HG02798 (cell line): ENCODE measurements at regions not wholly inside any gene's neighbourhood (a gene's known extent, or its start where the extent isn't known, plus 50 kb on each side); places are given as distances from the start of the nearest gene placed in this dataset.
"Not testable (repeated sequence)": the region's sequence is repeated elsewhere in the genome, so short reads cannot be mapped to it uniquely, and the experiment has no call there.

Experiments
- ATAC-seq: cut with Tn5 transposase; IDR thresholded peaks from one replicate; pipeline ENCODE4 v1.9.1; 2021; ENCODE audit warnings: mild to moderate bottlenecking; ENCODE audit not compliant: unreplicated experiment, poor library complexity

DNA sequence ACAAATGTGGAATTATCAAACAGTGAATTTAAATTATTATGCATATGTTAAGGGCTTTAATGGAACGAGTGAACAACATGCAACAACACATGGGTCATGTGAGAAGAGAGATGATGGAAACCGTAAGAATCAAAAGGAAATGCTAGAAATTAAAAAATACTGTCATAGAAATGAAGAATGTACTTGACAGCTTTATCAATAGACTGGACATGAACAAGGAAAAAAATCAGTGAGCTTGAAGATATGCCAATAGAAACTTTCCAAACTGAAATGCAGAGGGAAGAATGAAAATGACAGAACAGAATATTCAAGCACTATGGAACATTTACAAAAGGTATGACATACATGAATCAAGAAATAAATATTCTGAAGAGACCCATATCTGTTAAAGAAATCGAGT is 117.7 kb upstream of the KCNJ3 start:
- no peak for ATAC-seq

DNA sequence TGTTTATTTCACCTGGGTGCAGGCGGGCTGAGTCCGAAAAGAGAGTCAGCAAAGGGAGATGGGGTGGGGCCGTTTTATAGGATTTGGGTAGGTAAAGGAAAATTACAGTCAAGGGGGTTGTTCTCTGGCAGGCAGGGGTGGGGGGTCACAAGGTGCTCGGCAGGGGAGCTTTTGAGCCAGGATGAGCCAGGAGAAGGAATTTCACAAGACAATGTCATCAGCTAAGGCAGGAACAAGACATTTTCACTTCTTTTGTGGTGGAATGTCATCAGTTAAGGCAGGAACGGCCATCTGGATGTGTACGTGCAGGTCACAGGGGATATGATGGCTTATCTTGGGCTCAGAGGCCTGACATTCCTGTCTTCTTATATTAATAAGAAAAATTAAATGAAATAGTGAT is 115.8 kb upstream of the KCNJ3 start:
- not testable (repeated sequence) for ATAC-seq

GRCh38 chr2:154583274-154583673 is 115.2 kb upstream of the KCNJ3 start:
- not testable (repeated sequence) for ATAC-seq

- no peak for ATAC-seq
These were observed 110.8 kb upstream of the KCNJ3 start for GRCh38 chr2:154587739-154588138.

GRCh38 chr2:154588838-154589237 is 109.7 kb upstream of the KCNJ3 start:
- ATAC-seq, result no peak

DNA sequence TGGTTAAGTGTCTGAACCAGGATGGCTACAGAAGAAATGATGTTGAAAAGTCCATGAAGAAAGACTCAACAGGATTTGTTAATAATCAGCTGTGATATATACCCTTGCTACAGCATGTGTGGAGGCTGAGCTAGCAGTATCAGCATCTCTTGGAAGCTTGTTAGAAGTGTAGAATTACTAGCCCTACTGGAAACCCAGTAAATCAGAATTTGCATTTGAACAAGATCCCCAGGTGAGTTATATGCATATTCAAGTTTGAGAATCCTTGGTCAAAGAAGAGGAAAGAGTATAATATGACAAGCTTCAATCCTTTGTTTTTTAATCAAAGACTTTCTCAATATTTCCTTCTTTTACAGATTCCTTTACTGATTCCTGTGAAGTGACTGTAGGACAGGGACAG is 109.0 kb upstream of the KCNJ3 start:
- no peak for ATAC-seq

DNA sequence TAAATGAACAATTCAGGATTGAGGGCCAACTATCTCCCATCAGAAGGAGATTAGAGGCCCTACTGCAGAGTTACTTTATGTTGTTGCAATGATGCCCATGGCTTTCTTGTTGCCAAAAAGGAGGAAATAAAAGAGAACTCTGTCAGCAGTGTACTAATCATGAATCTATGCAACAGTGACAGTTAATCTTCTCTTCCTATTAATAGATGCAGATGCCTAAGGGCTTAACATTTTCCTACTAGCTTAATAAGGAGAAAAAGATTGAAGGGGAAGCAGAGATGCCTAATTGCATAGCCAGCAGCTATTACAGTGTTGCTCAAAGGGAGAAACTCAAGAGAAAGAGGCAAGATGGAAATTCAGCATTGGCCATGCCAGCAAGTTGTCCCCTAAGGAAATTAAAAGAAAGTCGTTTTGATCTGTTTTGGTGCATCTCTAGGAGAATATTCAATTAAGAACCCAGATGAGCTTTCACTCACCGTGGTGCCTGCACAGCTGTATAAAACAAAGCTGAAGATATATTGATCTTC is 107.1 kb upstream of the KCNJ3 start:
- no peak for ATAC-seq

- no peak for ATAC-seq
These were observed 99.3 kb upstream of the KCNJ3 start for GRCh38 chr2:154599189-154599588.

GRCh38 chr2:154600927-154601494 is 97.5 kb upstream of the KCNJ3 start:
- no peak for ATAC-seq

- ATAC-seq, result no peak
These were observed 94.8 kb upstream of the KCNJ3 start for GRCh38 chr2:154603682-154604081.

- no peak for ATAC-seq
These were observed 90.1 kb upstream of the KCNJ3 start for GRCh38 chr2:154608438-154608837.

DNA sequence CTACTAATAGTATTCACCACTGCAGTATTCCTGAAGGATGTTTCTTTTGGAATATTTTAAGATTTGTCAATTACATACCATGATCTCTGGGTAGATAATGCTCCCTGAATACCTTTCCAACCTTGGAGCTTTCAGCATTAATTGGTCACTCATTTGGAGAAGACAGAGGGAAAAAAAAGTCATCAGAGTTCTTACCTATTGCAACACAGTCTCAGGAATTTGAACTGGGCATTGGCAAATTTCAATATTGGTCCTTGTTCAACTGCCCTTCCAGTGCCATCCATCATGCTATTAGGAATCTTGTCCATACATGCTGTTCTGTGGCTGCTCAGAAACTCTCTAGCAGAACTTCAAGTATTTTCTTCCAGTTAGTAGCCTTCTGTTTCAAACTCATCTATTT is 83.6 kb upstream of the KCNJ3 start:
- ATAC-seq, result no peak

DNA sequence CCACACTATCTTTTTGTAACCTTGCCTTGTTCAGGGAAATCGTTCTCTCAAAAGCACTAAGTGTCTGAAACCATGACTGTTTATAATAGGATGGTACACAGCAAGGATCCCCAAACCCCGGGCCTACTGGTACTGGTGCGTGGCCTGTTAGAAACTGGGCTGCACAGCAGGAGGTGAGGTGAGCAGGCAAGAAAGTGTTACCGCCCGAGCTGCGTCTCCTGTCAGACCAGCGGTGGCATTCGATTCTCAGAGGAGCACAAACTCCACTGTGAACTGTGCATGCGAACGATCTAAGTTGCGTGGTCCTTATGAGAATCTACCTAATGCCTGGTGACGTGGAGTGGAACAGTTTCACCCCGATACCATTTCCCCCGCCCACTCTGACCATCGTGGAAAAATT is 81.8 kb upstream of the KCNJ3 start:
- ATAC-seq, result no peak

- no peak for ATAC-seq
These were observed 78.0 kb upstream of the KCNJ3 start for GRCh38 chr2:154620471-154620870.

- ATAC-seq, result peak; percentile 80
These were observed 74.7 kb upstream of the KCNJ3 start for GRCh38 chr2:154623819-154624218.

DNA sequence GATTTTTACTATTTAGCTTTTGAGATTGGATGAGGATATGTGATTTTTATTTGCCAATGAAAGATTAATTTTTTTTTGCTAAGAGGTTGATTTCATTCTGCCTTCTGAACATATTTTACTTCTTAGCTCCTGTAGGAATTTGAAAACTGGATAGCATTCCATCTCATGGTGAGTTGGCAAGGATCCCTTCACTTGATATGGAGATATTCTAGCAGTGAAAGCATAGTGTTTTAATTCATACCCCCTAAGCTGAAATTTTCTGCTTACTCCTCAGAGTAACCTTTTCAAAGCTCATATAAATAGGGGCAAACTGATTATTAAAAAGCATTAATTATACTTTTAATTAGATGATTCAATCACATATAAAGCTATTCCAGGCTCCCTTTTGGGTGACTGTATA is 61.0 kb upstream of the KCNJ3 start:
- ATAC-seq, result no peak

DNA sequence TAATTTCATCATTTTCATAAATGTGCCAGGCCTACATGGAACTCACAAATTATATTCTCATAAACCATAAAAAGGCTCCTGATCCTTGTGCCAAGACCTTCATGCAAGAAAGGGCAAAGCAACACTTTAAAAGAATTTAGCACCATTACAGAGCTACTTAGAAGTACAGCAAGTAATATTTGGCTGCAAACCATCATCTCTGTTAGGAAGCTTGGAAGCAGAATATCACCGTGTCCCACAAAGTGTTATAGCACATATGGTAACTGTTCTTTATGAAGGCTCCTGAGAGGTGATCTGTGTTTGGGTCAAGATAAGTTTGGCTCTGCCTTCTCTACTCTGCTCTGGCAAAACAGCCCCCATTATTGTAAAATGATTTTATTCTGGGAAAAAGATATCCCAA is 59.7 kb upstream of the KCNJ3 start:
- ATAC-seq, result no peak

DNA sequence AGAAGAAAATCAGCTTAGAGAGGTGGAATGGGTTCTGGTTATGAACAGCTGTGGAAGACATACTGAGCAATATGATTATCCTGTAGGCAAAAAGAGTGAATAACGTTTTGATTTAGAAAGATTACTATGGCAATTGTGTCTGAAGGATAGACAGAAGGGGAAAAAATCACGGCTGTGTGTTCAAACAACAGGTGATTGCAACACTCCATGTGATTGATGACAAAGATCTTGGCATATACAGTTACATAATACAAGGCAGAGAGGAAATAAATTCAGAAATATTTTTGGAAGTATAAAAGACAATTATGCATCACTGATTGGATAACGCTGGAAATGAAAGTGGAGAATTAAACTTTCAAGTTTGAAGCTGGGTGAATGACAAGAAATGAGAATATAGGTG is 58.5 kb upstream of the KCNJ3 start:
- no peak for ATAC-seq
